ENCODE measurements at regions not wholly inside any gene's neighbourhood (a gene's known extent, or its start where the extent isn't known, plus 50 kb on each side); places are given as distances from the start of the nearest gene placed in this dataset.

DNA sequence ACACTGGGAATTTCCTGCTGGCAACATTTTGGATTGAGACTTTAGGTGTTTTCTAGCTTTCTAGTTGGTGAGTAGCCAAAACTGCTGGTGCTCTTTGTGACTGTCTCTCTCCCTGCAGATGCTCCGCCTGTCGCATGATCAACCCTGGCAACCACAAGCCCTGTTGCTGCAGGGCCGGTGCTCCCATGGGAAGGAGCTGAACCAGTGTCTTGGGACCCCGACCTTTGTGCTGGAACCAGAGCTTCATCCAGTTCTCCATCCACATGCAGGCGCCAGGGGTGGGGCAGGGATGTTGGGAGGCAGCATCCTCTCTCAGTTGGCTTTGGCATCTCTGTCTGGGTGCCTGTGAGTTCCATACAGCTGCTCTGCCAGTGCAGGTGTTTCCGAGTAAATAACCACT is 306.2 kb upstream of the MKI67 start:
- Histone ChIP-seq H3K27ac (ENCODE audit: low read depth, low read length) (no peak overlapping the region), H3K36me3 (ENCODE audit: control insufficient read depth in 1 of 2, insufficient read depth in 2 of 2, low read length in 2 of 2) (no peaks in the 10 kb centered on the region), H3K4me2 (ENCODE audit: low read length) (no peak overlapping the region), H3K79me2 (ENCODE audit: insufficient read depth, low read length) (no peaks in the 10 kb centered on the region), H3K4me3 (replicated peaks in 1 of 2; ENCODE audit: low read depth in 1 of 2, low read length in 2 of 2) (no peak overlapping the region), H3K4me1 (ENCODE audit: control insufficient read depth in 1 of 2, insufficient read depth in 2 of 2, low read length in 2 of 2) (no peaks in the 10 kb centered on the region), H4K20me1 (ENCODE audit: insufficient read depth) (no peaks in the 10 kb centered on the region), H3K27me3 (ENCODE audit: insufficient read depth, low read length) (peaks cover 50% of the 10 kb centered on the region), H3K9me3 (ENCODE audit: control insufficient read depth in 1 of 2, insufficient read depth in 1 of 2, low read depth in 1 of 2, low read length in 2 of 2) (no peaks in the 10 kb centered on the region), H3K9ac (ENCODE audit: low read length) (no peak overlapping the region), H2AFZ (ENCODE audit: low read depth, low read length, poor library complexity, severe bottlenecking) (no peak overlapping the region), H3K9me2 (ENCODE audit: insufficient read depth) (no peaks in the 10 kb centered on the region)
- BruUV-seq (replicated peaks): no TSS peak
- ATAC-seq (no peak), DNase-seq (ENCODE audit: low read depth, low spot score) (no peak)
- CTCF ChIA-PET: no interaction called here
- TF ChIP-seq TCF7L2 (IDR thresholded peaks at IDR 0.05; ENCODE audit: borderline replicate concordance, extremely low read depth, insufficient read depth, insufficient read length) (no peak), EZH2 (IDR thresholded peaks at IDR 0.05) (no peak), JUND (IDR thresholded peaks at IDR 0.05) (no peak), SRF (IDR thresholded peaks at IDR 0.05; ENCODE audit: low read depth) (no peak), FOSL1 (IDR thresholded peaks at IDR 0.05; ENCODE audit: low read depth) (no peak), POLR2AphosphoS5 (IDR thresholded peaks at IDR 0.05; ENCODE audit: low read depth, low read length) (no peak), SP1 (IDR thresholded peaks at IDR 0.05; ENCODE audit: low read depth) (no peak)
- TF ChIP-seq, protein P1, sequence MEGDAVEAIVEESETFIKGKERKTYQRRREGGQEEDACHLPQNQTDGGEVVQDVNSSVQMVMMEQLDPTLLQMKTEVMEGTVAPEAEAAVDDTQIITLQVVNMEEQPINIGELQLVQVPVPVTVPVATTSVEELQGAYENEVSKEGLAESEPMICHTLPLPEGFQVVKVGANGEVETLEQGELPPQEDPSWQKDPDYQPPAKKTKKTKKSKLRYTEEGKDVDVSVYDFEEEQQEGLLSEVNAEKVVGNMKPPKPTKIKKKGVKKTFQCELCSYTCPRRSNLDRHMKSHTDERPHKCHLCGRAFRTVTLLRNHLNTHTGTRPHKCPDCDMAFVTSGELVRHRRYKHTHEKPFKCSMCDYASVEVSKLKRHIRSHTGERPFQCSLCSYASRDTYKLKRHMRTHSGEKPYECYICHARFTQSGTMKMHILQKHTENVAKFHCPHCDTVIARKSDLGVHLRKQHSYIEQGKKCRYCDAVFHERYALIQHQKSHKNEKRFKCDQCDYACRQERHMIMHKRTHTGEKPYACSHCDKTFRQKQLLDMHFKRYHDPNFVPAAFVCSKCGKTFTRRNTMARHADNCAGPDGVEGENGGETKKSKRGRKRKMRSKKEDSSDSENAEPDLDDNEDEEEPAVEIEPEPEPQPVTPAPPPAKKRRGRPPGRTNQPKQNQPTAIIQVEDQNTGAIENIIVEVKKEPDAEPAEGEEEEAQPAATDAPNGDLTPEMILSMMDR (IDR thresholded peaks at IDR 0.05 in 2 of 3, conservative IDR thresholded peaks at IDR 0.05 in 1 of 3; ENCODE audit: borderline replicate concordance in 1 of 3, insufficient read depth in 1 of 3, low read depth in 2 of 3, low read length in 2 of 3): no peak
- TF ChIP-seq, protein P2, sequence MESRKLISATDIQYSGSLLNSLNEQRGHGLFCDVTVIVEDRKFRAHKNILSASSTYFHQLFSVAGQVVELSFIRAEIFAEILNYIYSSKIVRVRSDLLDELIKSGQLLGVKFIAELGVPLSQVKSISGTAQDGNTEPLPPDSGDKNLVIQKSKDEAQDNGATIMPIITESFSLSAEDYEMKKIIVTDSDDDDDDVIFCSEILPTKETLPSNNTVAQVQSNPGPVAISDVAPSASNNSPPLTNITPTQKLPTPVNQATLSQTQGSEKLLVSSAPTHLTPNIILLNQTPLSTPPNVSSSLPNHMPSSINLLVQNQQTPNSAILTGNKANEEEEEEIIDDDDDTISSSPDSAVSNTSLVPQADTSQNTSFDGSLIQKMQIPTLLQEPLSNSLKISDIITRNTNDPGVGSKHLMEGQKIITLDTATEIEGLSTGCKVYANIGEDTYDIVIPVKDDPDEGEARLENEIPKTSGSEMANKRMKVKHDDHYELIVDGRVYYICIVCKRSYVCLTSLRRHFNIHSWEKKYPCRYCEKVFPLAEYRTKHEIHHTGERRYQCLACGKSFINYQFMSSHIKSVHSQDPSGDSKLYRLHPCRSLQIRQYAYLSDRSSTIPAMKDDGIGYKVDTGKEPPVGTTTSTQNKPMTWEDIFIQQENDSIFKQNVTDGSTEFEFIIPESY (IDR thresholded peaks at IDR 0.05; ENCODE audit: extremely low read depth, insufficient replicate concordance, low read length): no peak
- TF ChIP-seq, protein P3, sequence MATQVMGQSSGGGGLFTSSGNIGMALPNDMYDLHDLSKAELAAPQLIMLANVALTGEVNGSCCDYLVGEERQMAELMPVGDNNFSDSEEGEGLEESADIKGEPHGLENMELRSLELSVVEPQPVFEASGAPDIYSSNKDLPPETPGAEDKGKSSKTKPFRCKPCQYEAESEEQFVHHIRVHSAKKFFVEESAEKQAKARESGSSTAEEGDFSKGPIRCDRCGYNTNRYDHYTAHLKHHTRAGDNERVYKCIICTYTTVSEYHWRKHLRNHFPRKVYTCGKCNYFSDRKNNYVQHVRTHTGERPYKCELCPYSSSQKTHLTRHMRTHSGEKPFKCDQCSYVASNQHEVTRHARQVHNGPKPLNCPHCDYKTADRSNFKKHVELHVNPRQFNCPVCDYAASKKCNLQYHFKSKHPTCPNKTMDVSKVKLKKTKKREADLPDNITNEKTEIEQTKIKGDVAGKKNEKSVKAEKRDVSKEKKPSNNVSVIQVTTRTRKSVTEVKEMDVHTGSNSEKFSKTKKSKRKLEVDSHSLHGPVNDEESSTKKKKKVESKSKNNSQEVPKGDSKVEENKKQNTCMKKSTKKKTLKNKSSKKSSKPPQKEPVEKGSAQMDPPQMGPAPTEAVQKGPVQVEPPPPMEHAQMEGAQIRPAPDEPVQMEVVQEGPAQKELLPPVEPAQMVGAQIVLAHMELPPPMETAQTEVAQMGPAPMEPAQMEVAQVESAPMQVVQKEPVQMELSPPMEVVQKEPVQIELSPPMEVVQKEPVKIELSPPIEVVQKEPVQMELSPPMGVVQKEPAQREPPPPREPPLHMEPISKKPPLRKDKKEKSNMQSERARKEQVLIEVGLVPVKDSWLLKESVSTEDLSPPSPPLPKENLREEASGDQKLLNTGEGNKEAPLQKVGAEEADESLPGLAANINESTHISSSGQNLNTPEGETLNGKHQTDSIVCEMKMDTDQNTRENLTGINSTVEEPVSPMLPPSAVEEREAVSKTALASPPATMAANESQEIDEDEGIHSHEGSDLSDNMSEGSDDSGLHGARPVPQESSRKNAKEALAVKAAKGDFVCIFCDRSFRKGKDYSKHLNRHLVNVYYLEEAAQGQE (IDR thresholded peaks at IDR 0.05; ENCODE audit: low read depth): no peak
- TF ChIP-seq, protein P4, sequence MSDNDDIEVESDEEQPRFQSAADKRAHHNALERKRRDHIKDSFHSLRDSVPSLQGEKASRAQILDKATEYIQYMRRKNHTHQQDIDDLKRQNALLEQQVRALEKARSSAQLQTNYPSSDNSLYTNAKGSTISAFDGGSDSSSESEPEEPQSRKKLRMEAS (IDR thresholded peaks at IDR 0.05): no peak
- intact Hi-C loops (cut with micrococcal nuclease): no loop called here
- POLR2A ChIA-PET: no interaction called here
- RAD21 ChIA-PET (ENCODE audit: low non-redundant PET in 1 of 2, low total read pairs in 2 of 2, uncharacterized antibody in 2 of 2, unreplicated experiment in 2 of 2): no interaction called here
